8988T (cell line): ENCODE measurements at regions not wholly inside any gene's neighbourhood (a gene's known extent, or its start where the extent isn't known, plus 50 kb on each side); places are given as distances from the start of the nearest gene placed in this dataset.
"Not testable (repeated sequence)": the region's sequence is repeated elsewhere in the genome, so short reads cannot be mapped to it uniquely, and the experiment has no call there.

Source experiments
- DNase-seq: peaks from one replicate; pipeline ENCODE4 v3.0.0; 2011

GRCh38 chr1:104331763-104332162, 582.1 kb downstream of the AMY1C start:
- no peak for DNase-seq

- not testable (repeated sequence) for DNase-seq
Measured at GRCh38 chr1:104337927-104338326, 588.2 kb downstream of the AMY1C start.

DNA sequence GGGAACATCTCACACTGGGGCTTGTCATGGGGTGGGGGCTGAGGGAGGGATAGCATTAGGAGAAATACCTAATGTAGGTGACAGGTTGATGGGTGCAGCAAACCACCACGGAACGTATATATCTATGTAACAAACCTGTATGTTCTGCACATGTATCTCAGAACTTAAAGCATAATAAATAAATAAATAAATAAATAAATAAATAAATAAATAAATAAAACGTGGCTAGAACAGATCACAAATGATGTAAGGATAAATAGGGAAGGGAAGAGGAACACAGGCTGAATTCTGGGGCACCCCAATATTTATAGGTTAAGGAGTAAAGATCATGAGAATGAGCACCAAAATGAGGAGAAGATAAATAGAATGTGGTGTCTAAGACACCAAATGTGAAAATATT, 592.2 kb downstream of the AMY1C start:
- DNase-seq, result no peak

GRCh38 chr1:104348277-104348676, 598.6 kb downstream of the AMY1C start:
- DNase-seq, result no peak

GRCh38 chr1:104353580-104353979, 603.9 kb downstream of the AMY1C start:
- DNase-seq, result no peak

- no peak for DNase-seq
Measured at GRCh38 chr1:104358086-104358485, 608.4 kb downstream of the AMY1C start.

DNA sequence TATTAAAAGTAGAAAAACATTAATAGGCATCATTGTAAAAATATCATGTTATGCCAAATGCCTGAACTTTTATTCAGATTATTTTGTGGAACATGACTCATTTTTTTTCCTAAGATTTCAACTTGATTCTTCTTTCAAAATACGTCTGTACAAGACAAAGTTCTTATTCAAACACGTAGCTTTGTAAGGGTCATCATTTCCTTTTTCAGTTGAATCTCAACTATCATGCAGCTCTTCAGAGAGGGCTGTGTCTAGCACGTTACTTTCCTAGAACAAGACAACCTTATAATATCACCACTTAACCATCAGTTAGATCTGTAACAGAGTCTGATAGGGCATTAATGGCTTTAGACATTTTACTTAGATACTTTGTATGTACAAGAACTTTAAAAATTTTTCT, 608.9 kb downstream of the AMY1C start:
- no peak for DNase-seq

DNA sequence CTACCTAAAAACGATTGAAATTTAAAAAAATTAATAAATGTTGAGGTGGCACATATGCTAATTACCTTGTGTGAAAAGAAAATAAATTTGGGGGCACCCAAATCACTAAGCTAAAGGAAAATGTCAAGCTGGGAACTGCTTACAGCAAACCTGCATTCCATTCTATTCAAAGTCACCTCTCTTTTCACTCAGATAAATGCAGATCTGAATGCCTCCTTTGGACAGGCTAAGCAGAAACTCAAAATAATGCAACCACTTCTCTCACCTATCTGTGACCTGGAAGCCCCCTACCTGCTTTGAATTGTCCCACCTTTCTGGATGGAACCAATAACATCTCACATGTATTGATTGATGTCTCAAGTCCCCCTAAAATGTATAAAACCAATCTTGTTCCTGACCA, 628.7 kb downstream of the AMY1C start:
- DNase-seq, result no peak

DNA sequence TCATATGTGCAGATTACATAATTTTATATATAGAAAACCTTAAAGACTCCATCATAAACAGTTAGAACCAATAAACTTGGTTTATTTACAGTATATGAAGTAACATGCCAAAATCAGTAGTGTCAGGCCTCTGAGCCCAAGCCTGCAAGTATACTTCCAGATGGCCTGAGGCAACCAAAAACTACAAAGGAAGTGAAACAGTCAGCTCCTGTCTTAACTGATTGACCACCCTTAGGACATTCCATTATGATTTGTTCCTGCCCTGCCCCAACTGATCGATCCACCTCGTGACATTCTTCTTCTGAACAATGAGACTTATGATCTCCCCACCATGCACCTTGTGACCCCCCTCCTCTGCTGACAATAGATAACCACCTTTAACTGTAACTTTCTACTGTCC, 630.3 kb downstream of the AMY1C start:
- no peak for DNase-seq

- no peak for DNase-seq
Measured at GRCh38 chr1:104387716-104388508, 638.2 kb downstream of the AMY1C start.

DNA sequence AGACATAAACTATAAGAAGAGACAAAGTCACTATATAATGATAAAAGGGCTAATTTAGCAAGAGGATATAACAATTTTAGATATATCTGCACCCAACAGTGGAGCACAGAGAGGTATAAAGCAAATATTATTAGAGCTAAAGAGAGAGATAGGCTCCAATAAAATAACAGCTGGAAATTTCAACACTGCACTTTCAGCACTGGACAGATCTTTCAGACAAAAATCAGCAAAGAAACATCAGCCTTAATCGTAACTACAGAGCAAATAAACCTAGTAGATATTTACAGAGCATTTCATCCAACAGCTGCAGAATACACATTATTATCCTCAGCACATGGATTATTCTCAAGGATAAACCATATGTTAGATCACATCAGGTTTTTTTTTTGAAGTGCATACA, 642.9 kb downstream of the AMY1C start:
- DNase-seq, result no peak

- no peak for DNase-seq
Measured at GRCh38 chr1:104402178-104402577, 652.5 kb downstream of the AMY1C start.

DNA sequence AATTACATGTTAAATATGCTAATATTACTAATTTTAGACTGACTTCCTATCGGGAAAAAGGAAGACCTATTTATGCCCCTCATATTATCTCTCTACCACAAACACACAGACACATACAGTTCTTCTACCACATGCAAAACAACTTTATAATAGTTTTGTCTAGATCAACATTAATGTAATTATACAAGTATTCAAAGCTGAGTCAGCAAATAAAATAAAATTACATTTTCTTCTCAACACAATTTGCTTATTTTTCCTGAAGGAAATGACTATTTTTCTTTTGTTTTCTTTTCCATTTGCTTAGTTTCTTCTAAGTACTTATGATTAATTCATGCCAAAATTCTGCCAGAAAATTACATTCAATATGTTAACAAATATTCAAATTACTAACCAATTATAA, 654.2 kb downstream of the AMY1C start:
- no peak for DNase-seq

DNA sequence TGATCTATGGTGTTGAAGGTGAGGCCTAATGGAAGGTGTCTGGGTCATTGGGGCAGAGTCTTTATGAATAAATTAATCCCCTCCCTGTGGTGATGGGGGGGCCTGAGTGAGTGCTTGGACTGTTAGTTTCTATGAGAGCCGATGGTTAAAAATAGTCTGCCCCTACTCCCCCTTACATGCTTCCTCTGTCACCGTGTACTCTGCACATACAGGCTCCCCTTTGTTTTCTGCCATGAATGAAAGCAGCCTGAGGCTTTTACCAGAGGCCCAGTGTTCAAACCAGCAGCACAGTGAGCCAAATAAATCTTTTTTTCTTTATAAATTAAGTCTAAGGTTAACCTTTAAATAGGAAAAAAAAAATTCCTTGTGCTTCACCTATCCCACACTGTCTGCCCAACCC, 657.0 kb downstream of the AMY1C start:
- DNase-seq, result no peak

- no peak for DNase-seq
Measured at GRCh38 chr1:104408268-104408667, 658.6 kb downstream of the AMY1C start.

GRCh38 chr1:104435255-104435654, 685.6 kb downstream of the AMY1C start:
- DNase-seq, result no peak

DNA sequence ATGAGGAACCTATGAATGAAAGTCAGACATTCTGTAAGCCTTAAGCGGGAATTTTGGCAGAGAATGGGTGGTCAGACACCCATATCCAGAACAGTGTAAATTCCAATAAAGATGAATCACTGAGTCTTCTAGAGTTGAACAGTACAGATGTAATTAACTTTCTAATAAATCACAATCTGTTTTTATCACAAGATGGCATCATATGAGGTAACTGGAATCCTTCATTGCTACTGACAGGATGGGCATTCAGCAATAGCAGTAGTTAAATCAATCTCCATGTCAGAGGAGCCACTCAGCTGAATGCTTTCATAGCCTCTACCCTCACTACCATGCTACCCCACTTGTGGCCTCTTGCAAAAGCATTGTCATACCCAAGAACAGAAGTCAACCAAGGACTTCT, 690.3 kb downstream of the AMY1C start:
- DNase-seq, result no peak

DNA sequence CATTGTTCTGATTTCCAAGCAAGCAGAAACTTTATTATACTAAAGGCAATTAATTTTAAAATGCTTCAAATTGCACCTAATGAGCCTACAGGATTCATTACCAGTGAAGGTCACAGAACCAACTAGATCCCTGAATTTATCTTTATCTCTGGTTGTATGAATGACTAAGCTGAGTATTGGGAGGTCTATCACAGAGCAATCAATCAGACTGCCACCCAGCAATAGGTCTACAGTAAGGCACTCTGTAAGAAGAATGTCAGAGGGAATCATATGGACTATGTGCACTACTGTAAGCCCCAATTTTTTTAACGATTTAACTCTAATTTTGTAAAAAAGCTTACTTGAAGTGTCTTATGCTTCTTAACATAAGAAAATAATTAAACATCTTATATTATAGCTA, 707.0 kb downstream of the AMY1C start:
- DNase-seq, result no peak

GRCh38 chr1:104459886-104460285, 710.2 kb downstream of the AMY1C start:
- no peak for DNase-seq

DNA sequence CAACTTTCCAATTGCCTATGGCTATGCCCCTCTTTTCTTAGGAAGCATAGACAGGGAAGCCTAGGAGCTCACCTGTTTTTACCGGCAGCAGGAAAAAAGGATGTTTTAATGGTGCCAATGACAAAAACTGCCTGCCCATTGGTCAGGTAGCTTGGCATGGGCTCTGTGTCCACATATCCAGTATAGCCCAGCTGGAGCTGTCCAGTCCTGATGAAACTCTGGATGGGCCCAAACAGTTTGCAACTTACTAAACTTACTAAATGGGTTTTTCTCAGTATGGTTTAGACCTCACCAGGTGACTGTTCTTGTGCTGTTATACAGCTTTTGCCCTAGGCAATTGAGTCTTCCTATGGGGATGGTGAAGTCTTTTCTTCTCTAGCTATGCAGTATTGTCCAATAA, 711.2 kb downstream of the AMY1C start:
- no peak for DNase-seq

GRCh38 chr1:104463126-104463697, 713.5 kb downstream of the AMY1C start:
- DNase-seq, result no peak

DNA sequence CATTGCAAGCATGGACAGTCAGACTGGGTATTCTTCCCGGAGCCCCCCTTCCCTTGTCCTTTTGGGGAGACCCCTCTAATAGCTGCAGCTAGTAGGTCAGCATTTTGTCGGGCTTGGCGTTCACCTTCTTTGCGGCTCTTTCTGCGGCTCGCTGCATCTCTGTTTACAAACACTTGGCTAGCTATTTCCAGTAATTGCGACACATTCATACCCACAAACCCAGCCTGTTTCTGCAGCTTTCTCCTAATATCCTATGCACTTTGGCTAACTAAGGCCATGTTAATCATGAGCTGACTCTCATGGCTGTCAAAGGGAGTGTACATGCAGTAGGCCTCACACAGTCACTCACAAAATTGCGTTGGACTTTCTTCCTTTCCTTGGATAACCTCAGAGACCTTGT, 716.4 kb downstream of the AMY1C start:
- no peak for DNase-seq

DNA sequence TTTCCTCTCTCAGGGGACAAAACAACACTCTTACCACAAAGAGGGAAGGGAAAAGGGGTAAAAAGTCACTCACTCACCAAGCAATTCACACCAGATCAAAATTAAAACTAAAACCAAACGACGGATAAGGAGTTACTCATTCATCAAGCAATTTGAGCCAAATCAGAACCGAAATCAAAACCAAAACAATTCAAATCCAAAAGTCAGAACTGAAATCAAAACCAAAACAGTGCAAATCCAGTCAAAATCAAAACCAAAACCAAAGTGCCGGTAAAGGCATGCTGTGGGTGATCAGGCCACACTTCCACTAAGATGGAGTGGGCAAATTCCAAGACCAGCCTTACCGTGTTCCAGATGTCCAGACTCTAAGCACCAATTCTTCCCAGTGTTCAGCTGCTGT, 717.9 kb downstream of the AMY1C start:
- no peak for DNase-seq

- DNase-seq, result no peak
Measured at GRCh38 chr1:104468282-104468681, 718.6 kb downstream of the AMY1C start.

- no peak for DNase-seq
Measured at GRCh38 chr1:104476126-104476525, 726.4 kb downstream of the AMY1C start.
